Neural progenitor cell (in vitro differentiated cells): ENCODE measurements at regions not wholly inside any gene's neighbourhood (a gene's known extent, or its start where the extent isn't known, plus 50 kb on each side); places are given as distances from the start of the nearest gene placed in this dataset.

Experiments used
- DNase-seq: peaks from one replicate; pipeline ENCODE4 v3.0.0-alpha.2; 2016; ENCODE audit warnings: low spot score
- H2AFZ ChIP-seq: fragments of 200-600 bp; sonication (generic); replicated peaks from 2 replicates; pipeline ENCODE4 v1.6.1; 2016; ENCODE audit warnings: antibody characterized with exemption
- H3F3A ChIP-seq: fragments of 200-600 bp; sonication (generic); 2 replicates; pipeline ENCODE4 v1.6.1; 2016; ENCODE audit warnings: antibody characterized with exemption, low read depth
- H3K27ac ChIP-seq: fragments of 200-600 bp; sonication (generic); 2 replicates; pipeline ENCODE4 v1.5.1; 2016; ENCODE audit warnings: mild to moderate bottlenecking
- H3K27me3 ChIP-seq: fragments of 200-600 bp; sonication (generic); 2 replicates; pipeline ENCODE4 v1.6.1; 2016; ENCODE audit warnings: mild to moderate bottlenecking, moderate library complexity
- H3K36me3 ChIP-seq: fragments of 200-600 bp; sonication (generic); 2 replicates; pipeline ENCODE4 v1.5.1; 2016
- H3K4me1 ChIP-seq: fragments of 200-600 bp; sonication (generic); 2 replicates; pipeline ENCODE4 v1.6.1; 2016; ENCODE audit warnings: mixed run types
- H3K4me2 ChIP-seq: fragments of 200-600 bp; sonication (generic); 2 replicates; pipeline ENCODE4 v1.6.1; 2016
- H3K4me3 ChIP-seq: fragments of 200-600 bp; sonication (generic); 2 replicates; pipeline ENCODE4 v1.5.1; 2016
- H3K79me2 ChIP-seq: fragments of 200-600 bp; sonication (generic); 2 replicates; pipeline ENCODE4 v1.6.1; 2016; ENCODE audit warnings: low read depth
- H3K9ac ChIP-seq: fragments of 200-600 bp; sonication (generic); 2 replicates; pipeline ENCODE4 v1.6.1; 2016
- H3K9me3 ChIP-seq: fragments of 200-600 bp; sonication (generic); 2 replicates; pipeline ENCODE4 v1.5.1; 2016; ENCODE audit warnings: low read depth
- H4K20me1 ChIP-seq: fragments of 200-600 bp; sonication (generic); 2 replicates; pipeline ENCODE4 v1.6.1; 2016; ENCODE audit warnings: low read depth
- H3K27ac Mint-ChIP-seq: 3 replicates; pipeline ENCODE4 v1.8.0; 2021; ENCODE audit warnings: mixed read lengths
- H3K27me3 Mint-ChIP-seq: 2 replicates; pipeline ENCODE4 v1.8.0; 2022; ENCODE audit warnings: low read depth, mild to moderate bottlenecking, inconsistent platforms, moderate library complexity, mixed read lengths; ENCODE audit not compliant: insufficient read depth
- H3K36me3 Mint-ChIP-seq: 3 replicates; pipeline ENCODE4 v1.8.0; 2021; ENCODE audit warnings: mixed read lengths
- H3K4me1 Mint-ChIP-seq: 3 replicates; pipeline ENCODE4 v1.8.0; 2021; ENCODE audit warnings: mixed read lengths
- H3K4me3 Mint-ChIP-seq: 3 replicates; pipeline ENCODE4 v1.8.0; 2021; ENCODE audit warnings: mild to moderate bottlenecking, moderate library complexity, mixed read lengths
- H3K9me3 Mint-ChIP-seq: 3 replicates; pipeline ENCODE4 v1.8.0; 2020; ENCODE audit warnings: mixed read lengths
- CTCF ChIP-seq: fragments of 200-600 bp; sonication (generic); IDR thresholded peaks from 2 replicates; pipeline ENCODE4 v1.5.1; 2017; ENCODE audit warnings: antibody characterized with exemption, mild to moderate bottlenecking
- EZH2 ChIP-seq: fragments of 200-600 bp; sonication (generic); IDR thresholded peaks from 2 replicates; pipeline ENCODE4 v1.6.1; 2017; ENCODE audit warnings: antibody characterized with exemption, mild to moderate bottlenecking, moderate library complexity
- EZH2phosphoT487 ChIP-seq: fragments of 200-600 bp; sonication (generic); IDR thresholded peaks from 2 replicates; pipeline ENCODE4 v1.6.1; 2017; ENCODE audit warnings: antibody characterized with exemption

GRCh38 chr10:89845541-89846280 is 144.3 kb downstream of the KIF20B start:
- no peaks in the 10 kb centered on the region for H3K27me3 ChIP-seq
- no peaks in the 10 kb centered on the region for H3K79me2 ChIP-seq
- Mint-ChIP-seq H3K9me3 (no peaks in the 10 kb centered on the region), H3K27ac (no peak overlapping the region), H3K4me3 (no peak overlapping the region), H3K4me1 (peaks cover 4% of the 10 kb centered on the region), H3K36me3 (no peaks in the 10 kb centered on the region), H3K27me3 (no peaks in the 10 kb centered on the region)
- H3K4me3 ChIP-seq: no peak overlapping the region
- TF ChIP-seq EZH2phosphoT487 (no peak), CTCF (no peak), EZH2 (no peak)
- H4K20me1 ChIP-seq: no peaks in the 10 kb centered on the region
- H3K4me2 ChIP-seq: no peak overlapping the region
- no peak overlapping the region for H2AFZ ChIP-seq
- H3K9me3 ChIP-seq: no peaks in the 10 kb centered on the region
- DNase-seq: no peak
- H3F3A ChIP-seq: no peaks in the 10 kb centered on the region
- H3K27ac ChIP-seq: no peak overlapping the region
- no peaks in the 10 kb centered on the region for H3K4me1 ChIP-seq
- H3K36me3 ChIP-seq: no peaks in the 10 kb centered on the region
- H3K9ac ChIP-seq: no peak overlapping the region

GRCh38 chr10:89846281-89846630 is 144.9 kb downstream of the KIF20B start:
- H3K36me3 ChIP-seq: no peaks in the 10 kb centered on the region
- H2AFZ ChIP-seq: no peak overlapping the region
- Mint-ChIP-seq H3K9me3 (no peaks in the 10 kb centered on the region), H3K4me3 (no peak overlapping the region), H3K27me3 (no peaks in the 10 kb centered on the region), H3K27ac (no peak overlapping the region), H3K36me3 (no peaks in the 10 kb centered on the region), H3K4me1 (peaks cover 4% of the 10 kb centered on the region)
- H3K27me3 ChIP-seq: no peaks in the 10 kb centered on the region
- H3K4me3 ChIP-seq: no peak overlapping the region
- H3K27ac ChIP-seq: no peak overlapping the region
- DNase-seq: no peak
- H3K79me2 ChIP-seq: no peaks in the 10 kb centered on the region
- TF ChIP-seq CTCF (no peak), EZH2phosphoT487 (no peak), EZH2 (no peak)
- no peaks in the 10 kb centered on the region for H3K9me3 ChIP-seq
- no peaks in the 10 kb centered on the region for H4K20me1 ChIP-seq
- H3F3A ChIP-seq: no peaks in the 10 kb centered on the region
- no peaks in the 10 kb centered on the region for H3K4me1 ChIP-seq
- no peak overlapping the region for H3K9ac ChIP-seq
- H3K4me2 ChIP-seq: no peak overlapping the region

GRCh38 chr10:89846786-89847185 is 145.4 kb downstream of the KIF20B start:
- Mint-ChIP-seq H3K27ac (no peak overlapping the region), H3K27me3 (no peaks in the 10 kb centered on the region), H3K9me3 (no peaks in the 10 kb centered on the region), H3K4me3 (no peak overlapping the region), H3K36me3 (no peaks in the 10 kb centered on the region), H3K4me1 (peaks cover 4% of the 10 kb centered on the region)
- Histone ChIP-seq H3K79me2 (no peaks in the 10 kb centered on the region), H3K27me3 (no peaks in the 10 kb centered on the region), H3K4me2 (no peak overlapping the region), H3K9ac (no peak overlapping the region), H3K36me3 (no peaks in the 10 kb centered on the region), H3F3A (no peaks in the 10 kb centered on the region), H3K9me3 (no peaks in the 10 kb centered on the region), H3K4me3 (no peak overlapping the region), H3K27ac (no peak overlapping the region), H2AFZ (no peak overlapping the region), H4K20me1 (no peaks in the 10 kb centered on the region), H3K4me1 (no peaks in the 10 kb centered on the region)
- TF ChIP-seq CTCF: no peak
- no peak for TF ChIP-seq EZH2
- TF ChIP-seq EZH2phosphoT487: no peak
- DNase-seq: no peak
